GM19023 (cell line): ENCODE measurements at regions not wholly inside any gene's neighbourhood (a gene's known extent, or its start where the extent isn't known, plus 50 kb on each side); places are given as distances from the start of the nearest gene placed in this dataset.
"Not testable (repeated sequence)": the region's sequence is repeated elsewhere in the genome, so short reads cannot be mapped to it uniquely, and the experiment has no call there.

Experiments
- ATAC-seq: cut with Tn5 transposase; IDR thresholded peaks from one replicate; pipeline ENCODE4 v1.9.1; 2021; ENCODE audit warnings: mild to moderate bottlenecking, moderate library complexity; ENCODE audit not compliant: unreplicated experiment

DNA sequence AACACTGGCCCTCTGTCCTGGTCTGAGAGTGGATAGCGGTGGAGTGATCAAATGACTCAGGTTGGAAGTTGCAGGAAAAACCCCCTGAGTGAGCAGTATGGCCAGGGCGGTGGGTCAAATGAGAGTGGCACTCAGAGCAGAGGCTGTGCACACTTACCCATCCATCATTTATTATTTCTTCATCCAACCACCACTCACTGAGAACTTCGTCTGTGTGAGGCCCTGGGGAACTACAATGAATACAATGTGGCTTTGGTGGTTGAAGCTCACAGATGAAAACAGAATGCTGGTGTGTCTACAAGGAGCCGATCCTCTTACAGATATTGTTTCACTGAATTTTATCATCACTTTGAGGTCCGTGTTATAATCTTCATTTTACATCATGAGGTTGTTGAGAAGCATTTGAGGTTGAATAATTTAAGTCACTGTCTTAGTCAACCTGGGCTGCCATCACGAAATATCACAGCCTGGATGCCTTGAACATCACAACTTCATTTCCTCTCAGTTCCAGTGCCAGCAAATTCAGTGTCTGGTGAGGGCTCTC, 73.4 kb upstream of the ID2 start:
- ATAC-seq: no peak

DNA sequence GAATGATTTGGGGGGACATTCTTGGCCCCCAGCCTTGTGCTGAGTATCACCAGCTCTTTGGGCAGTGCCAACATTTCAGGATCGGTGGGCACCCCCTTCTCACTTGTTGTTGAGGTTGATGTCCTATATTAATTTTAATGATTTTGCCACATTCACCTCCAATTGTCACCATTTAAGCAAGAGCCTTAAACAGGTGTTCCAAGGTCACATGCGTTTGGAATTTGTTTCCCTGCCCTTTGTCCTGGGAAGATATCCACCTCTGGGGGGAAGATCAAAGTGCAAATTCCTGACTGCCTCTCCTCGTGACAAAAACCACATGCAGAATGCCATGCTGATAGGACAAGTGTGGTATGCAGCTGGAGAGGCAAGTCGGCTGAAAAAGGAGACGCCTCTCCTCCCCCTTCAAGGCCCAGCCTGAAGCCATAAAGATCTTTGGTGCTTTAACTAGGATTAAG, 72.5 kb upstream of the ID2 start:
- ATAC-seq: no peak

DNA sequence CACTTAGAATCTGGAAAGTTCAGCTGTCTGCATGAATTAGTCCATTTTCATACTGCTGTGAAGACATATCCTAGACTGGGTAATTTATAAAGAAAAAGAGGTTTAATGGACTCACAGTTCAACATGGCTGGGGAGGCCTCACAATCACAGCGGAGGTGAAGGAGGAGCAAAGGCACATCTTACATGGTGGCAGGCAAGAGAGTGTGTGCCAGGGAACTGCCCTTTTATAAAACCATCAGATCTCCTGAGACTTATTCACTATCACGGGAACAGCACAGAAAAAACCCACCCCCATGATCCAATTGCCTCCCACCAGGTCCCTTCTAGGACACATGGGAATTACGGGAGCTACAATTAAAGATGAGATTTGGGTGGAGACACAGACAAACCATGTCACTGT, 71.1 kb upstream of the ID2 start:
- ATAC-seq: not testable (repeated sequence)

DNA sequence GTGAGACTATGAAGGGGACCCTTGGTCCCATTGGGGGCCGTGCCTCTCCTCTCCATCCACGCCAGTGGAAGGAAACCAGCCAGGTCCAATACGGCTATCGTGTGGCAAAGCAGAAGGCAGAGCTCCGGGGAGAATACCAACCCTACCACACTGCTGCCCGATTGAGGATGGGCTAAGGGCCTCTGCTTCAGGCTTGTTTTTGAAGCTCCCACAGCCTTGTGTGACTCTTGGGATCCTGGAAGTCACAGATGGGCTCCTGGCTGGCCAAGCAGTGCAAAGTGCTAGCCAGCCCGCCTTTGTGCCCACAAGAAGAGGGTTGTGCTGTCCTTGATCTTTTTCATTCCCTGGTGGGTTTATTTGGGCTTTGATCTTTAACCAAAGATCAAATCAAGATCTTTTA, 70.6 kb upstream of the ID2 start:
- ATAC-seq: no peak

DNA sequence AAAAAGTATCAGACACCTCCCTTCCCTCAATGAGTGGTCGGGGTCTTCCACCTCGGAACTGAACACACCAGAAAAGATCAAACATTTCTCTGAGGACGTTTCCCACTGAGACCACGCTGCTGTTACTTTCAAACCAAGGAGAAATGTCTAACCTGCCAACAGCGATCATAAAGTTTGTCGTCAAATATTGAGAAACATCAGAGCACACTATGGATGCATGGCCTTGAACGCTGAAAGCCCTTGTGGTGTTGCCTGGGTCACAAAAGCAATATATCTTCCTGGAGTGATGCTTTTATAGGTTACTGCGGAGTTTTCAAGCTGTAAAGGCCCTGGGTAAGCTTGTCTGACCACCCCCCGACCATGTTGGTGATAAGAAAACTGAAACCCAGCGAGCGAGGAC, 70.2 kb upstream of the ID2 start:
- no peak for ATAC-seq

DNA sequence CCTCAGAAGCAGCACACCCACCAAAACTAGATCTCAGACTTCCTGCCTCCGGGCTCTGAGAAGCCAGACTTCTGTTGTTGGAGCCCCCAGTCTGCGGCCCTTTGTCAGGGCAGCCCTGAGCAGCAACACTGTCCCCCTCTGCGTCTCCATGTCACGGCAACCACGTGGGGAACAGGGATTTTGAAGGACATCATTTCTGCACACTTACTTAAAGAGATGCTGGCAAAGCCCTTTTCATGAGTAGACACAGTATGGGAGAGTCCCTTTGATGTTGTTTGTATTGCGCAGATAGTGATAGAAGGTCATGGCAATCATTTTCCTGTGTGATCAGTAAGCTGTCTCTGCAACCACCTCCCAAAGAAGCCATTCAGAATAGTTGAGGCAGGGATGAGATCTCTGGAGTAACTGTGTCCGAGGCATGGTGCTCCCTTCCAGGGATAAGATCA, 69.1 kb upstream of the ID2 start:
- ATAC-seq: no peak

DNA sequence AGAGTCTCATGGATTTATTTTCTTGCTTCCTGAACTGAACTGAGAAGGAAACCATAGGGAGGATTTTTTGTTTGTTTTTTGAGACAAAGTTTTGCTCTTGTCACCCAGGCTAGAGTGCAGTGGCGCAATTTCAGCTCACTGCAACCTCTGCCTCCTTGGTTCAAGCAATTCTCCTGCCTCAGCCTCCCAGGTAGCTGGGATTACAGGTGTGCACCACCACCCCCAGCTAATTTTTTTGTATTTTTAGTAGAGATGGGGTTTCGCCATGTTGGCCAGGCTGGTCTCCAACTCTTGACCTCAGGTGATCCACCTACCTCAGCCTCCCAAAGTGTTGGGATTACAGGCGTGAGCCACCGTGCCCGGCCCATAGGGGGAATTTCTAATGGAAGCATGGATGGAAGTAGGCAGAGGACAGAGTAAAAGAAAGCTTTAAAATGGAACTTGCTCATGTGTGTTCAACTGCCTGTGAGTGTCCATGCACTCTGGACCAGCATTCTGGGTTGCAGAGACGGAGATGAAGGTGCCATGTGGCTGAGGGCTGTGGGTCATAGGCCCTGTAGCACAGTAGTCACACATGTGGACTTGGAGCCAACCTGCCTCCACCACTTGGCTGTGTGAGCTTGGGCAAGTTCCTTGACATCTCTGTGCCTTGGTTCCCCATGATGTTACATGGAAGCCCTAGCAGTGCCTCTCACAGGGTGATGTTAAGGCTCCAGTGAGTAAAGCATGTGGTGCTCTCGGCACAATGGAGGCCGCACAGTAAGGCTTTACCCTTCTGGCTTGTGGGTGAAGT, 68.5 kb upstream of the ID2 start:
- not testable (repeated sequence) for ATAC-seq

DNA sequence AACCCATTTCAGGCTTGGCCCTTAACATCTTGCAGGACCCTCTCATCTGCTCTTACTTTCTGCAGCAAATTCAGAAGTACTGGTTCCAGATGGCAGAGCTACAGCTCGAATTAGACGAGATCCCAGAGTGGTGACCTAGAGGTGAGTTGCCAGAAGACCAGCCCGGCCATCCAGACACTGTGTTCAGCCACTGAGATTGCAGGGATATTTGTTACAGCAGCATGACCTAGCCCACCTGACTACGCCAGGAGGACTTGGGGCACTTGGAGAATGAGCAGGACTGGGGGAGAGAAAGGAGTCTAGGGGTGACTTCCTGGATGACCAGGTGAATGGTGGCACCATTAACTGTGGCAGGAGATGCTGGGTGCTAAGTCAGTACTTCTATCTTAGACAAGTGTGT, 67.2 kb upstream of the ID2 start:
- ATAC-seq: no peak

DNA sequence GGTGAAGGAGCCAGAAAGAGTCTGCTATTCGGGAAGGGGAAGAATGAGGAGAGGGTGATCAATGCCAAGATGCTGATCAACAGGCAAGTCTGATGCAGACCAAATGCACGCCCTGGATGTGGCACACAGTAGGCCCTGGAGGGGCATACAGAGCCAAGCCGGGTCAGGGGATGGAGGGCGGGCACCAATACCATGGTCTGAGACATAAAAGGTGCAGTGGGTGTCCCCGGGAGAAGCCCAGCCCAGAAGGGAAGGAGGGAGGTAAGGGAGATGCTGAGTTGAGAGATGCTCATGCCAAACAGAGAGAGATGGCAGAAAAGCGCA, 66.6 kb upstream of the ID2 start:
- ATAC-seq: no peak

DNA sequence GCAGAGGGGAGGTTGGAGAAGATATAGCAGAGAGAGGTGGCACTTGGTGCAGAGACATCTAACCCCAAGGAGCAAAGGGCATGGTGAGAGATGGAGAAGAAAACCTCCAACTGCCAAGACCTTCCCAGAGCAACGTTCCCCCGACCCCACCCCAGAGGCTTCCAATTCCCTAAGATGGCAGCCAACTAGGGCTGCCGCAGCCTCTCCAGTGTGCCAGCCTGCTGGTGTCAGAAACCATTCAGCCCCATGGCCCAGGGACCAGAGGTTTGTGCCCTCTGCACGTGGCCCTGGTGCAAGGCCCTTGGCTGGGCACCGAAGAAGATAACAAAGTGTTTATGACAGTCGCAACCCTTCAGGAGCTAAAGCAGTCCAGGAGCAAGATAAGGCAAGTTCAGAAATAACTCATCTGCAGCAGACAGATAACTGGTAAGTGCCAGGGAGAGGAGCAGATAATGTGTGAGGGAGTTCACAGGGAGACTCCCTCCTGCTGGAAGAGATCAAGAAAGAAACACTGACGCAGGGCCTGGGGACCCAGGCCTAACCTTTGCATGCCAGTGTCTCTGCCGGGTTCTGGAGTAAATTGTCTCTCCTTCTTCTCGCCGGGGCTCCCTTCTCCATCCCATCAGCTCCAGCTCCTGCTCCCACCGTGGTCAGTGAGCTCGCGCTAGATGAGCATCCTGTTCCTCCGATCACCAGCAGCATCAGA, 66.1 kb upstream of the ID2 start:
- ATAC-seq: no peak

DNA sequence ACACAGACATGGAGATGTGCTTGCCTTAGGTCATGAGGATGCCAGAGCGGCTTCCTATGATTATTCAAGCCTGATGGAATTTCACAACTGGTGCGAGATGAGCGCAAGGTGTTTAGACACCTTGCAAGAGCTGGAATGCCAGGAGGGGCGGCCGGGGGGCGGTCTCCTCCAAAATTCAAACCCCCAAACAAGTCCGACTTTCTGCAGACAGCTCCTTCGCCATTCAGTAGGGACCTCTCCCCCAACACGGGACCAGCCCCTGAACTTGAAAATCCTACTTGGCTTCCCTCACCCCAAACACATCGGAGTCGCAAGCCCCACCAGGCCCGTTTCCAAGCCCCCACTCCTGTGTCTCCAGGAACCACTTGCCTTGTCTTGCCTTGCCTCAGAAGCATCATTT, 64.8 kb upstream of the ID2 start:
- no peak for ATAC-seq

DNA sequence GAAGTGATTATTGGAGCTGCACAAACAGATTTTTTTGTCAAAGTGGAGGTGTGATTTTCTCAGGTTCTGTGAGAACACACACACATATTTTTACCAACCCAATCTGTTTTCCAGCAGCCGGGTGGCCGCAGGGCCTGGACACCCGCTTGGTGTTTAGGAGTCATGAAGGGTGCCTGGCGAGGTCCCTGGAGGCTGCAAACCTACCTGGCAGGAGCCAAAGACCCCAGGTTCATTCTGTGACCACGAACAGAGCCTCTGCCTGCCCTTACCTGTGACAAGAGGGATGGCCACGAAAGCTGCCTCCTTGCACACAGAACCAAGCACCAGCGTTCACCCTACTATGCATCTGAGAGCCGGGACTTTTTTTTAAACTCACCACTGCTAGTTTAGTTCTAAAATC, 64.3 kb upstream of the ID2 start:
- ATAC-seq: no peak

DNA sequence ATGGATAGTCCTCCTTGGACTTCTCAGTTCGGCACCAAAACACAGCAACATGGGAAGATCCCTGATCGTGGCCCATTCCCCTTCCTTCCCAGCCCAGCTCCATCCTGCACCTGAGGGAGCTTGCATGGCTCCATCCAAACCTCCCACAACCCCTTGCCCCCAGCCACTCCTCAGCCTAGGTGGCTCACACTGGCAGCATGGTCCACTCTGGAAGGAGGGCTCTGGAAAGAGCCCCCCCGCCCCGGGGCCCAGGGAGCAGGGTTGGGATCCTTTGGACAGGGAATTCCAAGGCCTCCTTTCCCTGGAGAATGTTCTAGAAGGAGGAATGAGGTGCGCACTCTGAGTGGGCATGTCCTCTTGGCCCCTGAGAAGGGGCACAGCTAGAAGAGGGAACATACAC, 62.8 kb upstream of the ID2 start:
- no peak for ATAC-seq

DNA sequence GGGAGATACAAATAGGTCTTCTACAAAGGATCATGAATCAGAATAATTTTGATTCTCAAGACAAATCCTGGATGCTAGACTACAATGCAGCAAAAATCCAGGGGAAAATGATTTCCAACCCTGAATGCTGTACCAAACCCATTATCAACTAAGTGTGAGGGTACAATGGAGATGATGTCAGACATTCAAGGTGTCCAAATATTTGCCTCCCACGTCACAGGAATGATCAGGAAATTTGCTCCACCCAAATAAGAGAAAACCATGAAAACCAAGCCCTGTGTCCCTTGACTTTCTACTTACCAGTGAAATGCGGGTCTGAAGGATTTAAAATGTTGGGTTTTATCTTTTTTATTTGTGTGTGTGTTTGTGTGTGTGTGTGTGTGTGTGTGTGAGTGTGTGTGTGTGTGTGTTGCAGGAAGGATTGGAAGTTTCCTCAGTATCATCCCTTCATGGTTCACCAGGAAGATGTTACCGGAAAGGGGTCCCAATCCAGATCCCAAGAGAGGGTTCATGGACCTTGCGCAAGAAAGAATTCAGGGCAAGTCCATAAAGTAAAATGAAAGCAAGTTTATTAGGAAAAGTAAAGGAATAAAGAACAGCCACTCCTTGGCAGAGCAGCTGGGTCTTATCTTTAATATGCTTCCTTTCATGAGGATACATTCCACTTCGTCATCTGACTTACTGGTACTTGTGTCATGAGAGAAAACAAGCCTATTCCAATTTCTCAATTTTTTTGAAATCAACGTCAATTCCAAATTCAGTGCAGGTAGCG, 61.1 kb upstream of the ID2 start:
- no peak for ATAC-seq

DNA sequence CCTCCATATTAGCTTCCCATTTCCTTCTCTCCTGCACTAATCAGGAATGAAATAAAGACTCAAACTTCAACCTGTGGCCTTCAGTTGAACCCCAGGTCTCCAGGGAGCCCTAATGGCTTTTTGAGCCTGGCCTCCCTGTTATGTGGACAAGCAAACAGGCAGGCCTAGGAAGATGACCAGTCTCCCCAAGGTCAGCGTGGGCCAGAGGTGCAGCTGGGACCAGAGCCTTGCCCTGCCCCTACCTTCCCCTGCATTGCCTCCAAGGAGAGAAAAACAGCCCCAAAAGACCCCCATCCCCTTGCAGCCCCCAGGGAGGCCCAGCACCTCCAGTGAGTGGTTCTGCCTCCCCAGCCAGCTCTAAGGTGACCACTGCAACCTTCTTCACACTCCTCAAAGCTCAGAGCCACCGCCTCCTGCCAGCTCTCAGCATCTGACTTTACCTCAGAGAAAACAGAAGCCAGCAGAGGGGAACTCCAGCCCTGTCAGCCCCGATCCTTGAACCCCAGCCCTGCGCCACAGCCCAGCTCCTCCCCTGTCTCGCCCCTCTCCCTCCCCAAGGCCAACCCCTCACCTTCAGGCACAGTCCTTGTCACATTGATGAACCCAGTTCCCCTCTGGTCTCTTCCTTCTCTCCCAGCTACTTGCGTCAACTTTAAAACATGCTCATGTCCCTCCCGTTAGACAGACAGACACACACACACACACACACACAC, 59.5 kb upstream of the ID2 start:
- no peak for ATAC-seq

DNA sequence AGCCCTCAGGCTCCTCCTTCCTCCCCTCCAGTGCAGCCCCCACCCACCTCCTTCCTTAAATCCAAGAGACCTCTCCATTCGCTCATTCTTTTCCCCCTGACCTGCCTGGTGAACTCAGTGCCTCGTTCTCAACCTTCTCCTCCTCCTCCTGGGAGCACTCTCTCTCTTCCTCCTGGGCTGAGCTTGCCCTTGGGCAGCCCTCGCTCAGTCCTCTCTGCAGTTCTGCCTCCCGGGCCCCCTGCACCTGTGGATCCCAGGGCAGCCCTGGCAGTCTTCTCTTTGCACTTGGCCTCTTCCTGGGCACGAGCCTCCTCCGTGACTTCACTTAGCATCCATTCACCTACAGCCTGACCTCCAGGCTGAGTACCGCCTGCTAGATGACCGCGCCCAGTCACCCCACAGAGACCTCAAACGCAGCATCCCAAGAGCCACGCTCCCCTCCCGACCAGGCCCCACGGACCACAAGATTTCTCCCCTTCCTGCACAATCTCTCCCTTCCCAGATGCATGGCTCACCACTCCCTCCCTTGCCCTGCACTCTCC, 58.9 kb upstream of the ID2 start:
- ATAC-seq: no peak

DNA sequence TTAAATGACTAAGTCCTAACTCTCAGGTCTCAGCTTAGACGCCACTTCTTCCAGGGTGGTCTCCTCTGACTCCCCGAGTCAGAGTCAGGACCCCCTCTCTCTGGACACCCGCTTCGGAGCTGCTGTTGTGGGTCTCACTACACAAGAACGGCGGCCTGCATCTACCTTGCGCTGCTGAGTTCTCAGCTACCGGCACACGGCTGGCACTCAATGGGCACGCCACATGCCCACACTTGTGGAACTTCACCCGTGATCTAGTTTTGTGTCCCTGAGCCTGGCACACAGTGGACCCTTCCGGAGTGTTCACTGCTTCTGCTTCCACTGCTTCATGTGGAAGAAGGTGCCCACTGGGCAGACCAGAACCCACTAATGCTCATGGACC, 58.3 kb upstream of the ID2 start:
- ATAC-seq: no peak

DNA sequence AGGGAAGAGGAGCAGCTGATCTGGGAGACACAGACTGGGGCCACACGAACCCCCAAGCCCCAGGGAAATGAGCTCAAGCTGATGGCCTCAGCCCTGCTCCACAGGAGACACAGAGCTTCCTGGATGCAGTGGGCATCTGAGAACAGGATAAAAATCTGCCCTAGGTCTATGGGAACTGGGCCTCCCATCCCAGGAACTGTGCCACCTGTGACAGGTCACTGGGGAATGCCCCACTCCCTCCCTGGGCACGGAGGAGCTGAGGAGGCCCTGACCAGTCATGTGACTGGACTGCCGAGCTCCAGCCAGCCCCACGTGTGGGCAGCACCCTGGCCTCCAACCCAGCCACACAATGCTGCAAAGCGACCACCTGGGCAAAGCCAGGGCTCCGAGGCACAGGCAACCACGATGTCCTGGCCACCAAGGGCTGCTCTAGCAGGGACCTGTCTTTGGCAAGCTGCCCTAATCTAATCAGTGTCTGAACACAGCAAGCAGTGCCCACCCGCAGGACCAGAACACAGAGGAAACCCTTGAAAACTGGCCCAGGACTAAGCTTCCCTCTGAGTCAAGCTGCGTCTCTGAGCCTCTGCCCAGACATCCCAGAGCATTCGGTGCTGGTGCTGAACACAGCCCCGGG, 57.8 kb upstream of the ID2 start:
- no peak for ATAC-seq

DNA sequence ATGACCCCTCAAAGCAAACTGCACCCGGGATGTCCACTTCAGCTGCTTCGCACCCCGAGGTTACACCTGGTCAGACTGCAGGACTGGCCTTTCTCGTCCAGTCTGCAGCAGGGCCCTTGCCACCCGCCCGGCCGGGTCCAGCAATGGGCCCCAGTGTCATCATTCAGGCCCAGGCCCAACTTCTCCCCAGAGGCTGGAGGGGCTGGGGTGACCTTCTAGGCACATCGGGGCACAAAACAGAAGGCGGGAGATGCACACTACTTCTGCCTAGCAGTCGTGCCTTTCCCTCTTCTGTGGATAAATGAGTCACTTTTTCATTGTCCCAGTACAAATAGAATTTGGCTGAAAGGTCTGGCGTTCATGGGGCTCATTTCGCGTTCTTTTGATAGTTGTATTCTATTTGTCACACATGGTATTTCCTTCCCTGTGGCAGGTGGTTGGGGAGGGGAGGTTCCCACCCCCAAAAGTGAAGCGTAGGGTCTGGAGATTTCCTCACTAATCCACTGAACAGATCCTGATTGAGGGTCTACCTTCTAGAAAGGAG, 56.9 kb upstream of the ID2 start:
- no peak for ATAC-seq
